K562 (cell line): ENCODE measurements at regions not wholly inside any gene's neighbourhood (a gene's known extent, or its start where the extent isn't known, plus 50 kb on each side); places are given as distances from the start of the nearest gene placed in this dataset.

Source experiments
- ATAC-seq: fragments of 200-7000 bp; cut with Tn5 transposase; 3 replicates; pipeline ENCODE4 v1.9.1; 2020; ENCODE audit warnings: moderate library complexity
- BruUV-seq: library from RNA; stranded (reverse); fragments of 400-500 nt; replicated peaks from 2 replicates; lab custom pipeline; 2021; lab: Mats Ljungman, UMichigan
- CTCF ChIA-PET: fragments of 300-600 bp; formaldehyde crosslinking; extraction: SDS; loops from one replicate; lab custom pipeline; 2021; ENCODE audit warnings: low intra/inter-chr PET ratio; lab: Yijun Ruan, JAX
- POLR2A ChIA-PET: fragments of 300-600, 350-650 bp; sonication (Branson Sonifier 250); formaldehyde crosslinking; extraction: SDS; loops from one replicate; lab custom pipeline; 2021; ENCODE audit warnings: antibody characterized with exemption, inconsistent platforms; lab: Yijun Ruan, JAX
- DNase-seq, 4 experiments: peaks; one replicate each; pipeline versions ENCODE4 v3.0.0 to v3.0.0-alpha.2; 2011 to 2018; ENCODE audit warnings: low spot score in 3 of 4, mixed read lengths in 3 of 4; ENCODE audit errors: extremely low read depth in 1 of 4
- FAIRE-seq: peaks from 2 replicates; lab custom pipeline; 2011; peaks lifted over from hg19 to GRCh38; lab: Jason Lieb, UNC
- H2AFZ ChIP-seq: 2 replicates; pipeline ENCODE4 v1.6.0; 2011; ENCODE audit warnings: low read depth, low read length, control low read depth, inconsistent platforms
- H3K27ac ChIP-seq: fragments of 200-600 bp; 3 replicates; pipeline ENCODE4 v1.8.0; 2011; ENCODE audit warnings: low read depth, mild to moderate bottlenecking, control low read depth, inconsistent platforms, low read length, moderate library complexity, mixed read lengths; ENCODE audit errors: extremely low read depth
- H3K27me3 ChIP-seq, 2 experiments: fragments of 300-600 bp in 1 of 2; 2 replicates in 1 of 2; 3 replicates in 1 of 2; pipeline versions ENCODE4 v1.6.0 to v1.8.0; 2011; ENCODE audit warnings: inconsistent platforms in 2 of 2, low read length in 2 of 2, mild to moderate bottlenecking in 1 of 2, mixed read lengths in 1 of 2, moderate library complexity in 1 of 2; ENCODE audit not compliant: control insufficient read depth in 2 of 2, insufficient read depth in 2 of 2
- H3K36me3 ChIP-seq: fragments of 300-600 bp; 3 replicates; pipeline ENCODE4 v1.8.0; 2011; ENCODE audit warnings: mild to moderate bottlenecking, low read length, inconsistent platforms; ENCODE audit not compliant: control insufficient read depth, insufficient read depth
- H3K4me1 ChIP-seq, 2 experiments: fragments of 200-600 bp in 1 of 2; replicated peaks in 1 of 2; 2 replicates in 1 of 2; 3 replicates in 1 of 2; pipeline versions ENCODE4 v1.5.1 to v1.8.0; 2011; ENCODE audit warnings: inconsistent platforms in 2 of 2, low read length in 2 of 2, mild to moderate bottlenecking in 1 of 2, mixed read lengths in 1 of 2, moderate library complexity in 1 of 2; ENCODE audit not compliant: control insufficient read depth in 2 of 2, insufficient read depth in 2 of 2
- H3K4me2 ChIP-seq: 2 replicates; pipeline ENCODE4 v1.6.1; 2011; ENCODE audit warnings: low read length, control low read depth, inconsistent platforms, mixed read lengths; ENCODE audit not compliant: insufficient read depth
- H3K4me3 ChIP-seq: fragments of 200-600 bp; sonication (generic), shearing (Covaris generic); 2 replicates; pipeline ENCODE4 v1.5.1; 2016; ENCODE audit warnings: control low read depth, inconsistent platforms
- H3K79me2 ChIP-seq: fragments of 200-600 bp; 3 replicates; pipeline ENCODE4 v1.8.0; 2011; ENCODE audit warnings: low read length, inconsistent platforms; ENCODE audit not compliant: control insufficient read depth, insufficient read depth
- H3K9ac ChIP-seq, 2 experiments: 2 replicates each; pipeline versions ENCODE4 v1.6.0 to v1.6.1; 2011; ENCODE audit warnings: low read depth in 2 of 2, low read length in 2 of 2, control low read depth in 1 of 2, inconsistent platforms in 1 of 2, mild to moderate bottlenecking in 1 of 2, mixed read lengths in 1 of 2; ENCODE audit not compliant: insufficient read depth in 1 of 2
- H3K9me1 ChIP-seq: one replicate; pipeline ENCODE4 v1.6.0; 2011; ENCODE audit warnings: inconsistent platforms, mild to moderate bottlenecking, low read length, moderate library complexity; ENCODE audit not compliant: control insufficient read depth, insufficient read depth
- H3K9me3 ChIP-seq: replicated peaks from 2 replicates; pipeline ENCODE4 v1.5.1; 2011; ENCODE audit warnings: low read depth, low read length, inconsistent platforms; ENCODE audit not compliant: control insufficient read depth, insufficient read depth
- H4K20me1 ChIP-seq: replicated peaks from 2 replicates; pipeline ENCODE4 v1.6.1; 2011; ENCODE audit warnings: low read length, inconsistent platforms, mixed read lengths; ENCODE audit not compliant: control insufficient read depth, insufficient read depth
- E2F1 ChIP-seq: sonication (generic); formaldehyde crosslinking; IDR thresholded peaks from 2 replicates; pipeline ENCODE4 v1.8.1; 2023; ENCODE audit warnings: mild to moderate bottlenecking, missing genetic modification reagents, moderate library complexity
- E4F1 ChIP-seq: fragments of 250-450 bp; sonication (Bioruptor Pico); IDR thresholded peaks from 2 replicates; pipeline ENCODE4 v1.5.0; 2021; ENCODE audit warnings: mild to moderate bottlenecking, borderline replicate concordance
- HNRNPK ChIP-seq: fragments of 200-400 bp; formaldehyde crosslinking; IDR thresholded peaks from one replicate; pipeline ENCODE4 v1.6.1; 2018; ENCODE audit warnings: mild to moderate bottlenecking, low read depth, low read length; ENCODE audit not compliant: poor library complexity, severe bottlenecking
- MAFG ChIP-seq: fragments of 450-650 bp; conservative IDR thresholded peaks from 2 replicates; pipeline ENCODE4 v1.6.1; 2016; ENCODE audit warnings: missing genetic modification characterization, missing compliant biosample characterization
- TCFL5 ChIP-seq: fragments of 250-450 bp; sonication (Bioruptor Pico); conservative IDR thresholded peaks from 2 replicates; pipeline ENCODE4 v1.6.1; 2021; ENCODE audit warnings: mild to moderate bottlenecking, moderate library complexity, matching md5 sums
- ZBTB49 ChIP-seq: sonication (generic); formaldehyde crosslinking; IDR thresholded peaks from 2 replicates; pipeline ENCODE4 v1.8.0; 2022; ENCODE audit warnings: missing genetic modification reagents, mild to moderate bottlenecking, borderline replicate concordance
- ZNF518B ChIP-seq: fragments of 250-450 bp; sonication (Bioruptor Pico); IDR thresholded peaks from 2 replicates; pipeline ENCODE4 v1.5.0; 2021; ENCODE audit warnings: mild to moderate bottlenecking, moderate library complexity
- ZNF551 ChIP-seq: fragments of 250-450 bp; sonication (Bioruptor Pico); IDR thresholded peaks from 2 replicates; pipeline ENCODE4 v1.5.0; 2021; ENCODE audit warnings: mild to moderate bottlenecking, moderate library complexity
- WGBS: fragments of 100-300 bp; shearing (Covaris generic); methylation state at CpG from one replicate; pipeline ENCODE4 v1.1.6; 2016; ENCODE audit warnings: low coverage, mixed read lengths; ENCODE audit not compliant: insufficient coverage; ENCODE audit errors: missing lambda C conversion rate; 5-methylcytosine and 5-hydroxymethylcytosine counted together
- in situ Hi-C: fragments of 300-500 bp; cut with MboI; formaldehyde crosslinking; loops from 4 replicates; pipeline ENCODE4 v1.15.0; 2018; ENCODE audit warnings: inconsistent platforms, mixed read lengths
- intact Hi-C: fragments of 100-400 bp; cut with micrococcal nuclease; formaldehyde crosslinking; loops from 2 replicates; pipeline ENCODE4 v1.14.2; 2022

GRCh38 chr22:49349181-49349835 is 478.4 kb downstream of the BRD1 start:
- in situ Hi-C loops (no loop called here), intact Hi-C loops (no loop called here)
- 2% methylated on average over 11 of the region's 18 CpGs for WGBS
- H3K4me3 ChIP-seq, result no peak overlapping the region
- ATAC-seq (no peak), DNase-seq (no peak), FAIRE-seq (no peak)
- POLR2A ChIA-PET, result interaction anchor here (0.7 to 1.4 kb wide), 2 partner anchors 10 to 286 kb away, joined by 3 to 4 read pairs; no protein-coding TSS in a partner anchor
- H4K20me1 ChIP-seq, result peaks cover 8% of the 10 kb centered on the region
- H3K79me2 ChIP-seq, result no peaks in the 10 kb centered on the region
- no peaks in the 10 kb centered on the region for H3K36me3 ChIP-seq
- no peak overlapping the region for H3K4me2 ChIP-seq
- no TSS peak for BruUV-seq
- CTCF ChIA-PET, result no interaction called here
- TF ChIP-seq HNRNPK (no peak), MAFG (tag) (no peak), ZBTB49 (CRISPR knock-in tag) (no peak), E2F1 (CRISPR knock-in tag) (no peak), ZNF551 (CRISPR knock-in tag) (no peak), E4F1 (no peak), ZNF518B (CRISPR knock-in tag) (no peak), TCFL5 (no peak)
- no peaks in the 10 kb centered on the region for H3K9me3 ChIP-seq
- no peak overlapping the region for H3K27ac ChIP-seq
- H3K9me1 ChIP-seq, result no peaks in the 10 kb centered on the region
- H2AFZ ChIP-seq, result no peak overlapping the region
- no peaks in the 10 kb centered on the region for H3K4me1 ChIP-seq
- H3K9ac ChIP-seq, result no peak overlapping the region
- H3K27me3 ChIP-seq, result peaks cover 35 to 74% of the 10 kb centered on the region in 2 experiments
